ENCODE measurements at regions not wholly inside any gene's neighbourhood (a gene's known extent, or its start where the extent isn't known, plus 50 kb on each side); places are given as distances from the start of the nearest gene placed in this dataset.

DNA sequence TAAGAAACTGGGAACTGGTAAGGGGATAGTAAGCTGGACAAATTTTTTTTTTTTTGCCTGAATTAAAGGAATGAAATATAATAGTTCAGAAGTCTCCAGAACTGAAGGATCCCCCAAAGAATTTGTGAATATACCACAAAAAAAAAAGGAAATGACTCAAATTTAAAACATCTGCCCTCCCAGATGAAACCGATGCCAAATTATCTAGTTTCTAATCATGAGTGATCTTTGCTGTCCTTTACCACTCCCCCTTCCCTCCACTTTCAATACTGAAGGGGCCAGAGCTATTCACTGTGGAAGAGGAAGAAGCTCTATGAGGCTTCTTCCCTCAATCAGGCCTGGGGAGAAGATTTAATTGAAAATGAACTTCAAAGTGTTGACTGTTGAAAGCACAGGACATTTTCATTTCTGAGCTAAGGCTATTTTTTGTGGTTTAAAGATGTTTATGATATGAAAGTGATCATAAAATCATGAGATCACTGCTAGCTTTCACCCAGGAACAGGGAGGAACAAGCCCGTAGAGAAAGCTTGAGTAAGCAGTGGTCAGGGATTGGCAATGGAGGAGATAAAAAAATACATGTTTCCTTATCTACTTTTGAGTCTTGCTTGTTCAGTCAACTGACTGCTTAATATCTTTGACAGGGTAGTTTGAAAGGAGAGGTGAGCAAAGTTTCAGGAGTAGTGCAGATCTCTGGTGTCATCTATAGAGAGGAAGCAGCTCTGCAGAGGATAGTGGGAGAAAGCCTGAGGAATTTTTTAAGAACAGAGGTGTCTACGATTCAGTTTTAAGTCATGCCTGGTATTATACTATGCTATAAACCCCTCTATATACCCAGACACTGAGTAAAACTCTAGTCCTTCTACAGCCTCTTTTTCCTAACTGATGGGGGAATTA lies 409.5 kb upstream of the FIGN start:
- no peak overlapping the region for H3K4me3 ChIP-seq
- in situ Hi-C loops (cut with MboI; ENCODE audit: low pct_unique_long_range_greater_than_20kb in 2 of 9, low sequenced_read_pairs in 9 of 9, unreplicated experiment in 9 of 9), result no loop called here
- ATAC-seq (replicated peaks in 6 of 8), result no peak
- no peaks in the 10 kb centered on the region for H3K4me1 ChIP-seq (replicated peaks in 1 of 2)
- WGBS, 10 experiments, result 13 to 100% (median 56%) methylated on average over 1 to 3 of the region's 3 CpGs; no CpG with 5 or more reads in 1 of the 10 experiments
- H3K27ac ChIP-seq, result no peak overlapping the region

DNA sequence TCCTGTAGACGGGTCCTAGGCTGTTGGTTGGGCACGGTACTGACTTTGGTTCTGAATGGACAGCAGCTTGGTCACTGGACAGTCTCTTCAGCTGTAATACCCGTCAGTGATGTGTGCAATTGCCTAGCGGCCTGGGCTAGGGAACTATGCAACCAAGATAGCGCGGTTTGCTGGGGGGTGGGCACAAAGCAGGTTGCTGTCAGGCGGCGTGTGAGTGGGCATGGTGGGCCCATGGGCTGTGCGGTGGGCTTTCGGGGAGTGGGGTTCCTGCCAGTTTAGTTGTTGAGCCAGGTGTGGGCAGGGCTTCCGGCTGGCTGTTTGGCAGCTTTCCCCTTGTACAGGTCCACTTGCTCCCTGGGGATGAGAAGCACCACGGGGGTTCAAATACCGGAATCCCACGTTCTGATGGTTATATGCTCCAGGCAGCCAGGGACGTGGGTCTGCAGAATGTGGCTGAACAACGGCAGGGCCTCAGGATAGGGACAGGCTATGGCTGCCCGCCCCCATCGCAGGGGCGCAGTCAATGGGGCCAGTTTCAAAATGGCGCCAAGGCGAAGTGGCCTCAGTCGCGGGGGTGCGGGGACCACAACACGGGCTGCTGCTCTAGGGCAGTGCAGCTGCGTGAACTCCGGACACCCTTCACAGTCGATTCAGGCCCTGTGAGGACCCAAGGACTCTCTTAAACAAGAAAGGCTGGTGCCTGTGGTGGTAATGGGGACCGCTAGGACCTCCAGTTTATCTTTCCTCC lies 407.5 kb upstream of the FIGN start:
- WGBS, 10 experiments, result 84 to 98% (median 94%) methylated on average over 3 to 14 of the region's 29 CpGs; no CpG with 5 or more reads in 4 of the 10 experiments
- ATAC-seq (replicated peaks in 6 of 8), result no peak
- Histone ChIP-seq H3K4me3 (no peak overlapping the region), H3K27ac (no peak overlapping the region), H3K4me1 (replicated peaks in 1 of 2) (no peaks in the 10 kb centered on the region)
- in situ Hi-C loops (cut with MboI; ENCODE audit: low pct_unique_long_range_greater_than_20kb in 2 of 9, low sequenced_read_pairs in 9 of 9, unreplicated experiment in 9 of 9), result no loop called here

DNA sequence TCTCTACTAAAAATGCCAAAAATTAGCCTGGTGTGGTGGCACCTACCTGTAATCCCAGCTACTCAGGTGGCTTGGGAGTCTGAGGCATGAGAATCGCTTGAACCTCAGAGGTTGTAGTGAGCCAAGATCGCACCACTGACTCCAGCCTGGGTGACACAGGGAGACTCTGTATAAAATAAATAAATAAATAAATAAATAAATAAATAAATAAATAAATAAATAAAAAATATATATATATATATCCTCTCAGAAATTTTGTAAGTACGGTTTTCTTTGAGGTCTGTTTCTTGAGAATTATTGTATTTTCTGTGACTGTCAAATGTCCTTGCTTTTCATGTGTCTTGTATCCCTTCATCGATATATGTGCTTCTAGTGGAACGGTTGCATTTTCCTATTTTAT lies 406.9 kb upstream of the FIGN start:
- Histone ChIP-seq H3K27ac (no peak overlapping the region), H3K4me3 (no peak overlapping the region), H3K4me1 (replicated peaks in 1 of 2) (no peaks in the 10 kb centered on the region)
- 60 to 100% (median 93%) methylated on average over 1 to 5 of the region's 5 CpGs; no CpG with 5 or more reads in 1 of the 10 experiments for WGBS, 10 experiments
- in situ Hi-C loops (cut with MboI; ENCODE audit: low pct_unique_long_range_greater_than_20kb in 2 of 9, low sequenced_read_pairs in 9 of 9, unreplicated experiment in 9 of 9), result no loop called here
- no peak for ATAC-seq (replicated peaks in 6 of 8)

DNA sequence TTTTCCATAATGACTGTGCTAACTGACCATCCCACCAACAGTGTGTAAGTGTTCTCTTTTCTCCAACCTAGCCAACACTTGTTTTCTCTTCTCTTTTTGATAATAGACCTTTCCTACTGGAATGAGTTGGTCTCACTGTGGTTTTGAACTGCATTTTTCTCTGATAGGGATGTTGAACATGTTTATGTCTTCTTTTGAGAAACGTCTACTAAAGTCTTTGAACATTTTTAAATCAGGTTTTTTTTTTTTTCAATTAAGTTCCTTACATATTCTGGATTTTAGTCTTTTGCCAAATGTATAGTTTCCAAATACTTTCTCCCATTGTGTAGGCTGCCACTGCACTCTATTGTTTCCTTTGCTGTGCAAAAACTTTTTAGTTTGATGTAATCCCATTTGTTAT lies 405.5 kb upstream of the FIGN start:
- WGBS, 10 experiments, result 0 to 75% (median 29%) methylated on average over 1 of the region's 1 CpG; no CpG with 5 or more reads in 1 of the 10 experiments
- Histone ChIP-seq H3K4me3 (no peak overlapping the region), H3K27ac (no peak overlapping the region), H3K4me1 (replicated peaks in 1 of 2) (no peaks in the 10 kb centered on the region)
- ATAC-seq (replicated peaks in 6 of 8), result no peak
- in situ Hi-C loops (cut with MboI; ENCODE audit: low pct_unique_long_range_greater_than_20kb in 2 of 9, low sequenced_read_pairs in 9 of 9, unreplicated experiment in 9 of 9), result no loop called here

DNA sequence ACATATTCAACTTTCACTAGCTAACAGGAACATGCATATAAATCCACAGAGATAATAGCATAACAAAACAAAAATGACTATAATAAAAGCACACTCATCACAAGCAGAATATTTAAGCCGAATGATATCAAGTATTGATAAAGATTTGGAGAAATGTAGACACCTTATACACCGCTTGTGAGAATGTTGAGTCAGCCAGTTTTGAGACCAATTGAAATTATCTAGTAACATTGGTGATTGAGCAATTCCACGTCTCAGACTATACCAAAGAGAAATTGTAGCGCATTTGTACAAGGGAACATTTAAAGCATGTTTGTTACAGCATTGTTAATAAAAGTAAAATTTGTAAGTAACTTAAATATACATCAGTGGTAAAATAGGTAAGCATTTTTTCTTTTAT lies 402.9 kb upstream of the FIGN start:
- in situ Hi-C loops (cut with MboI; ENCODE audit: low pct_unique_long_range_greater_than_20kb in 2 of 9, low sequenced_read_pairs in 9 of 9, unreplicated experiment in 9 of 9), result no loop called here
- no peak for ATAC-seq (replicated peaks in 6 of 8)
- 64 to 100% (median 90%) methylated on average over 1 to 4 of the region's 4 CpGs; no CpG with 5 or more reads in 1 of the 10 experiments for WGBS, 10 experiments

DNA sequence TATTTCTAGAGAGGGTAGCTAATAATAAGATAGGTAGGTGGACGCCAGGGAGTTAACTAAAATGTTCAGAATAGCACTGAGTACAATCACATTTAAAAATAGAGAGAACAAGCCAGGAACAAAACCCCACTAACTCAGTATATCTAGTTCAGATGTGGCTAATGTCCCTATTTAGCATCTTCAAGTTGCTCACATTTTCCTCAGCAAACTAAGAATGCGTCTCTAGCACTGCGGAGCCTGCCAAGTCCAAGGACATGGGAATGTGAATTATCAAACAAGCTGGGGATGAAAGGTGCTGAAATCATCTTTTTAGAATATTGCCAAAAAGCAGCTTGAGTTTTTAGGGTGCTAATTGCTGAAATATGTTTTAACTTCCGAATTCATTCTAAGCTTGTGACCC lies 398.5 kb upstream of the FIGN start:
- ATAC-seq (replicated peaks in 6 of 8), result no peak
- in situ Hi-C loops (cut with MboI; ENCODE audit: low pct_unique_long_range_greater_than_20kb in 2 of 9, low sequenced_read_pairs in 9 of 9, unreplicated experiment in 9 of 9), result no loop called here
- 13 to 100% (median 86%) methylated on average over 1 to 4 of the region's 4 CpGs for WGBS, 10 experiments
- no peak overlapping the region for H3K4me3 ChIP-seq
- H3K27ac ChIP-seq, result no peak overlapping the region
- H3K4me1 ChIP-seq (replicated peaks in 1 of 2), result no peaks in the 10 kb centered on the region

More for the DNA sequence above, 402.9 kb upstream of the FIGN start:
- no peak overlapping the region for H3K4me3 ChIP-seq
- no peak overlapping the region for H3K27ac ChIP-seq
- no peaks in the 10 kb centered on the region for H3K4me1 ChIP-seq (replicated peaks in 1 of 2)

DNA sequence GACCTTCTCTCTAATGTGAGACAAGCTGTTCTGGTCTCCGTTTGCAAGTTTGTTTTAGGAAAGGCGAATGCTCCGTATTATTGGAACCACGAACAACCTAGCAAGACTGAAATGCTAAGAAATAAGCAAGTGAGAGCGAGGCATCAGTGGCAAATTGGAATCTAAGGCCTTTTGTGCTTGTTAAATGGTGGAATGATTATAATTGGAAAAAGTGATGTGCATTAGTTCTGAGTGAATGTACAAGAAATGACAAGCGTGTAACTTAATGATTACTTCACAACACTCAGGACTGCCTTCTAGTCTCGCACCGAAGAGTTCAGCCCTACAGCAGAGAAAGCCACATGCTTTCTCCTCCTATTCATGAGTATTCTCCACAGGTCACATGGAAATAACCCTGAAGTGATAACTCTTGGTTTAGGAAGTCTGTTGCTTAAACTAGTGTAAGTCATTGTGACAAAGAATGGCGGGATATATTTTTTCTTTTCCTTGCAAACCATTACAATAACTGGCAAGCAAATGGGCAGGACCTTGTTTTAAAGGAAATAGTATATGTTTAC lies 392.2 kb upstream of the FIGN start:
- ATAC-seq (replicated peaks in 6 of 8), result peak in 3 of 8 experiments; percentile 43 to 62 (median 60)
- H3K4me3 ChIP-seq, result no peak overlapping the region
- WGBS, 10 experiments, result 56 to 100% (median 69%) methylated on average over 1 to 9 of the region's 9 CpGs; no CpG with 5 or more reads in 1 of the 10 experiments
- H3K27ac ChIP-seq, result no peak overlapping the region
- in situ Hi-C loops (cut with MboI; ENCODE audit: low pct_unique_long_range_greater_than_20kb in 2 of 9, low sequenced_read_pairs in 9 of 9, unreplicated experiment in 9 of 9), result no loop called here
- peaks cover 0 to 12% of the 10 kb centered on the region in 2 donors for H3K4me1 ChIP-seq (replicated peaks in 1 of 2)

DNA sequence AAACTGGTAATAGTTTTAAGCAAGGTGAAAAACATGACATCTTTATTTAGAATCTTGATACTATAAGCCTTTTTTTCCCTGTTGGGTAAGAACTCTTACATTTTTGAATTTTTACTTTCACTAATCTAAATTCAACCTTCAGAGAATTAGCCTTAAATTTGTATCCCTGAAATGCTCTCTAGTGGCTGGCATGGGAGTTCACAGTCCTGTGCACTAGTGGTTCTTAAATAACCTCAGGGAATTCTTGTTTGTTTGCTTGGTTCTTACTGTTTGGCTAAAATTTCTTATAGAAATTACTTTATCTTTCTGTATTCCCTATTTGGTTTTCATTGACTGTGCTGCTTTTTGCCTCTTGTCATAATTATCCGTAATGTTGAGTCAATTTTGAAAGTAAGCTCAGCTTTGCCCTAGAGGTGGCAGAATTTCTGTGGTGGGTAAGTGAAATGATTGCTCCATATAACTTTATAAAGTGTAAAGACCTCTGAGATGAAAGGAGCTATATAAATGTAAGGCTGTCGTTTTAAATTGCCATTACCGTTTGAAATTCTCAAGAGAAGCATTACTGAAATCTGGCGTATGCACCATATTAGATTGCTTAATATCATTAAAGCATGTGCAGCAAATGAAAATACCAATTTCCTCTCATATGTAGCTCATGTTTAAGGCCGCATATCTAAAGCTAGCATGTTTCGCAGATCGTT lies 391.3 kb upstream of the FIGN start:
- 31 to 100% (median 86%) methylated on average over 1 to 7 of the region's 7 CpGs for WGBS, 10 experiments
- in situ Hi-C loops (cut with MboI; ENCODE audit: low pct_unique_long_range_greater_than_20kb in 2 of 9, low sequenced_read_pairs in 9 of 9, unreplicated experiment in 9 of 9), result no loop called here
- Histone ChIP-seq H3K4me1 (replicated peaks in 1 of 2) (peaks cover 0 to 12% of the 10 kb centered on the region in 2 donors), H3K27ac (no peak overlapping the region), H3K4me3 (no peak overlapping the region)
- ATAC-seq (replicated peaks in 6 of 8), result peak in 2 of 8 experiments; percentile 24 to 47

DNA sequence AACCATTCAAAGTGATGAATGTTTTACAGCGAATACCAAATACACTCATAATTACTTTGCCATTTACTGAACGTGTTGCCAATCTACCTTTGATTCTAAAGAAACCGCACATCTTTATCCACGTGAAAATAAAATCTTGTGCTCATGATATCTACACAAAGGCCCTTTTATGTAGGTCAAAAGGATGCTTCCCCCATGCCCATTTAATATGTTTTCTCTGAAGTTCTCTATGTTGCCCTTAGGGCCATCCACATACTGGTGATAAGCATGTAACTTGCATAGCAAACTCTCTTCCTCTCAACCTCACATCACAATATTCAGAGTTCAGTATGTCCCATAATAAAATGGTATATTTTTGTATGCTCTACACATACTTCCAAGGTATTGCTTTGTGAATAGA lies 380.0 kb upstream of the FIGN start:
- H3K4me1 ChIP-seq (replicated peaks in 1 of 2), result peaks cover 0 to 2% of the 10 kb centered on the region in 2 donors
- H3K27ac ChIP-seq, result no peak overlapping the region
- ATAC-seq (replicated peaks in 6 of 8), result no peak
- no peak overlapping the region for H3K4me3 ChIP-seq
- in situ Hi-C loops (cut with MboI; ENCODE audit: low pct_unique_long_range_greater_than_20kb in 2 of 9, low sequenced_read_pairs in 9 of 9, unreplicated experiment in 9 of 9), result no loop called here
- 20 to 94% (median 79%) methylated on average over 2 to 4 of the region's 4 CpGs; no CpG with 5 or more reads in 1 of the 10 experiments for WGBS, 10 experiments

DNA sequence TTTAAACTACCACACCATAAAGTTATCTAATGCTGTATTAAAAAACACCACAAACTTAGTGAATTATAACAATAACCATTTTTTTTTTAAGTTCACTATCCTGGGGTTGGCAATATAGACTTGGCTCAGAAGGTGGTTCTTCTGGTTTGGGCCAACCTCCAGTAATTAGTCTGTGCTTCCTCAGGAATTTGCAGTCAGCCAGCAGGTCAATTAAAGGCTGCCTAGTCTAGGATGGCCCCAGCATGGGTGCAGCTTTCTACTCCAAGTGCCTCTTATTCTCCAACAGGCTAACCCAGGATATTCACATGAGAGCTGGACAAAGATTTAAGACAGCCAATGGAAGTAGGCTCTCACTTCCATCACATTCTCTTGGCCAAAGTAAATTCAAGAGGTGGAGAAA lies 379.1 kb upstream of the FIGN start:
- no peak for ATAC-seq (replicated peaks in 6 of 8)
- H3K27ac ChIP-seq, result no peak overlapping the region
- in situ Hi-C loops (cut with MboI; ENCODE audit: low pct_unique_long_range_greater_than_20kb in 2 of 9, low sequenced_read_pairs in 9 of 9, unreplicated experiment in 9 of 9), result no loop called here

DNA sequence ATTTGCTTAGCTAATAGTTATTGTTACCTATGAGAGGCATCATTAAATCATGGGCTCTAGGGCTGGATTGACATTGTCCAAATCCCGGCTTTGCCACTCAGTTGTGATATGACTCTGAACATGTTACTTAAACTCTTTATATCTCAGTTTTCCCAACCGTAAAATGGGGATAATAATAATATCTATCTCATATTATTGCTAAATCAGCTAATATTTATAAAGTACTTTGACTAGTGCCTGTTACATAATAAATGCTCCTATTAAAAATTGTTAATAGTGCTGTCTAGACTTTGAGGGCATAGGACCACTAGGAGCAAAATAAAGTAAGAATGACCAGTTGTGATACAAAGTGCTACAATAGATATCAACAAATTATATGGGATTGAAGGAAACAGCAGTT lies 376.3 kb upstream of the FIGN start:
- ATAC-seq (replicated peaks in 6 of 8), result no peak
- 33 to 100% (median 82%) methylated on average over 1 to 2 of the region's 2 CpGs; no CpG with 5 or more reads in 2 of the 10 experiments for WGBS, 10 experiments

More for the DNA sequence above, 379.1 kb upstream of the FIGN start:
- Histone ChIP-seq H3K4me1 (replicated peaks in 1 of 2) (peaks cover 0 to 2% of the 10 kb centered on the region in 2 donors), H3K4me3 (no peak overlapping the region)

DNA sequence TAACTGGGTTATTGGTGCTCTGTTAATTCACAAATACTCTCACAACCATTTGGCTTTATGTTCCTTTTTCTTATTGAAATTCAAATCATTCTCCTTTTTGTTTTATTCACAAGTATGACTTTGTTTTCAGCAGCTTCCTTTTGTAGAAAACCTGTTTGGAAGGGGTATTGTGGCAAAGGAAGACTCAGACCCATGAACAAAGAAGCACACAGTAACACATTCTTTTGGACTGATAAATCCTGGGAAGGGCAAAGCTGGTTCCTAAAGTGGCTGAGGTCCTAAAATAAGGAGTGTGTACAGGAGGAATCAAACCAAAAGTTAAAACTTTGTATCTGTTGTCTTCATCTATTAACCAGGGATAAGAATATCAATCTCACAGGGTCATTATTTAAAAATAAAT lies 374.7 kb upstream of the FIGN start:
- ATAC-seq (replicated peaks in 6 of 8), result peak in 2 of 8 experiments; percentile 33 to 53
- no peak overlapping the region for H3K4me3 ChIP-seq
- no peak overlapping the region for H3K27ac ChIP-seq
- in situ Hi-C loops (cut with MboI; ENCODE audit: low pct_unique_long_range_greater_than_20kb in 2 of 9, low sequenced_read_pairs in 9 of 9, unreplicated experiment in 9 of 9), result no loop called here
- peaks cover 0 to 2% of the 10 kb centered on the region in 2 donors for H3K4me1 ChIP-seq (replicated peaks in 1 of 2)

More for the DNA sequence above, 376.3 kb upstream of the FIGN start:
- in situ Hi-C loops (cut with MboI; ENCODE audit: low pct_unique_long_range_greater_than_20kb in 2 of 9, low sequenced_read_pairs in 9 of 9, unreplicated experiment in 9 of 9), result no loop called here
- H3K27ac ChIP-seq, result no peak overlapping the region
- H3K4me1 ChIP-seq (replicated peaks in 1 of 2), result peaks cover 0 to 2% of the 10 kb centered on the region in 2 donors
- H3K4me3 ChIP-seq, result no peak overlapping the region

DNA sequence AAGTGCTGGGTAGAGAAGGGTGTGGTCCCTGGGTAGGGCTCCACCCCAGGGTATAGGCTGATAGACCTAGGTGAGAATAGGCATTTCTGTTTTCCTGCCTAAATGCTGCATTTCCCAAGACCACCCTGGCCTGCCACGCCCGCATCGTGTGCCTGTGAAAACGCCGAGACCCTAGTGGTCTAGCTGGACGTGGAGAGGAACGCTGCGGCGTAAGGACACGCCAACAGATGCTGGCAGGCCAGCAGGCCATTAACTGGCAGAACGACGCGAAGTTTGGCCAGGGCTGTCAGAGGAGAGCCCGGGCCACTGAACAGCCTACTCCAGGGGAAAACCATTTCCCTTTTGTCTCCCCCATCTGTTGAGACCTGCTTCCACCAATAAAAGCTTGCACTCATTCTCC lies 373.2 kb upstream of the FIGN start:
- no peak overlapping the region for H3K4me3 ChIP-seq
- H3K4me1 ChIP-seq (replicated peaks in 1 of 2), result no peaks in the 10 kb centered on the region
- in situ Hi-C loops (cut with MboI; ENCODE audit: low pct_unique_long_range_greater_than_20kb in 2 of 9, low sequenced_read_pairs in 9 of 9, unreplicated experiment in 9 of 9), result no loop called here
- no peak overlapping the region for H3K27ac ChIP-seq
- no peak for ATAC-seq (replicated peaks in 6 of 8)
- WGBS, 10 experiments, result 96 to 98% methylated on average over 4 to 6 of the region's 14 CpGs; no CpG with 5 or more reads in 8 of the 10 experiments

Data from motor neuron (in vitro differentiated cells).